DOHH2 (cell line): ENCODE measurements at regions not wholly inside any gene's neighbourhood (a gene's known extent, or its start where the extent isn't known, plus 50 kb on each side); places are given as distances from the start of the nearest gene placed in this dataset.
A peak's percentile ranks its signal among the peaks of the same experiment; 100 is the strongest.
"Not testable (repeated sequence)": the region's sequence is repeated elsewhere in the genome, so short reads cannot be mapped to it uniquely, and the experiment has no call there.

Experiments
- H3F3A ChIP-seq: fragments of 200-600 bp; sonication (generic), shearing (Covaris generic); 2 replicates; pipeline ENCODE4 v1.6.0; 2016; ENCODE audit warnings: antibody characterized with exemption, mild to moderate bottlenecking; ENCODE audit not compliant: control insufficient read depth, insufficient read depth
- H3K27ac ChIP-seq: fragments of 200-600 bp; sonication (generic); 2 replicates; pipeline ENCODE4 v1.5.1; 2014; ENCODE audit warnings: low read depth, mild to moderate bottlenecking, low read length, moderate library complexity
- H3K27me3 ChIP-seq: fragments of 200-600 bp; sonication (generic); 2 replicates; pipeline ENCODE4 v1.6.1; 2014; ENCODE audit warnings: mild to moderate bottlenecking, low read length, mixed read lengths; ENCODE audit not compliant: control insufficient read depth
- H3K36me3 ChIP-seq: fragments of 200-600 bp; sonication (generic); 2 replicates; pipeline ENCODE4 v1.6.1; 2014; ENCODE audit warnings: mild to moderate bottlenecking, low read length, moderate library complexity, mixed read lengths; ENCODE audit not compliant: control insufficient read depth
- H3K4me1 ChIP-seq: fragments of 200-600 bp; sonication (generic); 2 replicates; pipeline ENCODE4 v1.6.1; 2014; ENCODE audit warnings: mild to moderate bottlenecking, low read length, mixed read lengths; ENCODE audit not compliant: control insufficient read depth
- H3K4me2 ChIP-seq: fragments of 200-600 bp; sonication (generic); 2 replicates; pipeline ENCODE4 v1.6.0; 2014; ENCODE audit warnings: mild to moderate bottlenecking, low read length, moderate library complexity
- H3K4me3 ChIP-seq: fragments of 200-600 bp; sonication (generic); 2 replicates; pipeline ENCODE4 v1.5.1; 2014; ENCODE audit warnings: mild to moderate bottlenecking, low read length, mixed read lengths
- H3K79me2 ChIP-seq: fragments of 200-600 bp; sonication (generic); 2 replicates; pipeline ENCODE4 v1.6.1; 2014; ENCODE audit warnings: mild to moderate bottlenecking, low read length, mixed read lengths; ENCODE audit not compliant: control insufficient read depth
- H3K9me2 ChIP-seq: fragments of 200-600 bp; sonication (generic); replicated peaks from 2 replicates; pipeline ENCODE4 v1.6.1; 2014; ENCODE audit warnings: mild to moderate bottlenecking, low read length, mixed read lengths; ENCODE audit not compliant: control insufficient read depth
- H3K9me3 ChIP-seq: fragments of 200-600 bp; sonication (generic); 2 replicates; pipeline ENCODE4 v1.6.1; 2014; ENCODE audit warnings: antibody characterized with exemption, low read length, mixed read lengths; ENCODE audit not compliant: control insufficient read depth, insufficient read depth
- H4K20me1 ChIP-seq: fragments of 200-600 bp; sonication (generic); 2 replicates; pipeline ENCODE4 v1.6.0; 2014; ENCODE audit warnings: low read depth, mild to moderate bottlenecking, antibody characterized with exemption, low read length, moderate library complexity; ENCODE audit not compliant: control insufficient read depth, insufficient read depth
- EZH2phosphoT487 ChIP-seq: fragments of 200-600 bp; sonication (generic); IDR thresholded peaks from 2 replicates; pipeline ENCODE4 v1.6.1; 2017; ENCODE audit warnings: borderline replicate concordance, mild to moderate bottlenecking, antibody characterized with exemption, low read length, moderate library complexity, mixed read lengths
- TF ChIP-seq, protein P1 (sequence below): fragments of 200-600 bp; sonication (generic); IDR thresholded peaks from one replicate; pipeline ENCODE4 v1.5.1; 2014; ENCODE audit warnings: antibody characterized with exemption, mild to moderate bottlenecking, low read depth, low read length; ENCODE audit not compliant: poor library complexity, severe bottlenecking

DNA sequence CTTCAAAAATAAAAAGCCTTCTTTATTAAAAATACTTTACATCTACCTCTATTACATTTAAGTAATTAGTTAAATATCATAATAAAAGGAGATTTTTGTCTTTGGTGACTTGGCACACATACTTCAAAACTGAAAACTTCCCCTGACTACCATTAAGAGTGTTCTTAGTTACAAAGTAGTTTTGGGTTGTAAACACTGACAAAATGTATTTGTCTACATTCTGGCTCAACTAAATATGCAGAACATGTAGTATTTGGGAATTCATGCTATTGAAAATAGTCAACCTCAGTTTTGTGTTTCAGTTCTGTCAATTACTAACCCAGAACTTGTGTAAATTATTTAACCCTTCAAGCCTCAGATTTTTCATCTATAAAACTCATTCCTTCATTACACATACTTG, 311.5 kb downstream of the RAD51AP2 start:
- Histone ChIP-seq H3K79me2 (no peaks in the 10 kb centered on the region), H3K4me3 (no peak overlapping the region), H4K20me1 (no peaks in the 10 kb centered on the region), H3K27ac (no peak overlapping the region), H3K36me3 (peaks cover 9% of the 10 kb centered on the region), H3K4me1 (peaks cover 52% of the 10 kb centered on the region), H3K27me3 (no peaks in the 10 kb centered on the region), H3F3A (peaks cover 13% of the 10 kb centered on the region), H3K9me3 (0 out of 2 replicates have a peak, but pooled peaks cover 5% of the 10 kb centered on the region), H3K9me2 (no peaks in the 10 kb centered on the region), H3K4me2 (no peak overlapping the region)
- no peak for TF ChIP-seq EZH2phosphoT487
- TF ChIP-seq, protein P1, sequence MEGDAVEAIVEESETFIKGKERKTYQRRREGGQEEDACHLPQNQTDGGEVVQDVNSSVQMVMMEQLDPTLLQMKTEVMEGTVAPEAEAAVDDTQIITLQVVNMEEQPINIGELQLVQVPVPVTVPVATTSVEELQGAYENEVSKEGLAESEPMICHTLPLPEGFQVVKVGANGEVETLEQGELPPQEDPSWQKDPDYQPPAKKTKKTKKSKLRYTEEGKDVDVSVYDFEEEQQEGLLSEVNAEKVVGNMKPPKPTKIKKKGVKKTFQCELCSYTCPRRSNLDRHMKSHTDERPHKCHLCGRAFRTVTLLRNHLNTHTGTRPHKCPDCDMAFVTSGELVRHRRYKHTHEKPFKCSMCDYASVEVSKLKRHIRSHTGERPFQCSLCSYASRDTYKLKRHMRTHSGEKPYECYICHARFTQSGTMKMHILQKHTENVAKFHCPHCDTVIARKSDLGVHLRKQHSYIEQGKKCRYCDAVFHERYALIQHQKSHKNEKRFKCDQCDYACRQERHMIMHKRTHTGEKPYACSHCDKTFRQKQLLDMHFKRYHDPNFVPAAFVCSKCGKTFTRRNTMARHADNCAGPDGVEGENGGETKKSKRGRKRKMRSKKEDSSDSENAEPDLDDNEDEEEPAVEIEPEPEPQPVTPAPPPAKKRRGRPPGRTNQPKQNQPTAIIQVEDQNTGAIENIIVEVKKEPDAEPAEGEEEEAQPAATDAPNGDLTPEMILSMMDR = no peak

DNA sequence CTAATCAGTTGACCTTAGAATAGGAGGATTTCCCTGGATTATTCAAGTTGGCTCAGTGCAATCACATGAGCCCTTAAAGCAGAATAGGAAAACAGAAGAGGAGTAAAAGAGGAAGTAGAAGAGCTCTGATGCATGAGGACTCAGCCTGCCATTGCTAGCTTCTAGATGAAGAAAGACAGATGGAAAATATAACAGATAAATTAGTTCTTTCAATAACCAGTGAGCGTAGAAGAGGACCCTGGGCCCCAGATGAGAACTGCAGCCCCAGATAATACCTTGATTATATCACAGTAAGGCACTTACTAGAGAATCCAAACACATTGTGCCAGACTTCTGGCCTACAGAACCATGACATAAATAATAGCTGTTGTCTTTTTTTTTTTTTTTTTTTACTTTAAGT, 314.0 kb downstream of the RAD51AP2 start:
- Histone ChIP-seq H3K4me1 (peaks cover 66% of the 10 kb centered on the region), H3K4me2 (peak overlapping the region; percentile 51), H3K27ac (peak overlapping the region; percentile 88), H3K4me3 (peak overlapping the region; percentile 35), H3F3A (peaks cover 10% of the 10 kb centered on the region), H3K36me3 (peaks cover 11% of the 10 kb centered on the region)
- H3K79me2 ChIP-seq, H4K20me1 ChIP-seq, H3K9me3 ChIP-seq, H3K9me2 ChIP-seq, H3K27me3 ChIP-seq: not testable (repeated sequence)

DNA sequence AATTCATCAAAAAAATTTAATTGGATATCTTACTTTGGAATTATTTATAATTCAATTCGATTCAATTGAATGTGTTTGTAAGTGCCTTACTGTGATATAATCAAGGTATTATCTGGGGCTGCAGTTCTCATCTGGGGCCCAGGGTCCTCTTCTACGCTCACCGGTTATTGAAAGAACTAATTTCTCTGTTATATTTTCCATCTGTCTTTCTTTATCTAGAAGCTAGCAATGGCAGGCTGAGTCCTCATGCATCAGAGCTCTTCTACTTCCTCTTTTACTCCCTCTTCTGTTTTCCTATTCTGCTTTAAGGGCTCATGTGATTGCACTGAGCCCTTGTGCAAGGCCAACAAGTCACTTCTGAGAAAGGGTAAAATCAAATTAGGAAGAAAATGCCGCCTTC, 315.6 kb downstream of the RAD51AP2 start:
- H4K20me1 ChIP-seq, H3K9me3 ChIP-seq, H3K79me2 ChIP-seq, H3K27me3 ChIP-seq, H3K9me2 ChIP-seq: not testable (repeated sequence)
- Histone ChIP-seq H3K27ac (peak overlapping the region; percentile 88), H3K4me3 (peak overlapping the region; percentile 34), H3F3A (peaks cover 10% of the 10 kb centered on the region), H3K4me2 (peak overlapping the region; percentile 51), H3K36me3 (peaks cover 11% of the 10 kb centered on the region), H3K4me1 (peaks cover 69% of the 10 kb centered on the region)

DNA sequence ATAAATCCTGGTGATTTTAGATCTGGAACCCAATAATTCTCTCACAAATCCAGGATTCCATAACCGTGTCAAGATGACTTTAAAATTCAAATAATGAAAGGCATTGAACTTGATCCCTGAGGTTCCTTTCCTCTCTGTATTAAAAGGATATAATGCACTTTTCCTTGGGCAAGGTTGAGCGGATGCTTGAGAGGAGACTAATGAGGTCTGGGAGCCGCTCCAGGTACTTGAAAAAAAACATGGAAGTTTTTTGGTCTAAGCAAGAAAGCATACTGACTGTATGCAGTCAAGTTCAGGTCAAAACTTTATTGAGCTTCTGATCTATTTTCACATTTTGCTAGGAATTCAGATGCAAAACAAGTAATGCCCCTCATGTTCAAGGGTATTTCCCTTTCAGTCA, 318.5 kb downstream of the RAD51AP2 start:
- H3F3A ChIP-seq = peaks cover 10% of the 10 kb centered on the region
- no peaks in the 10 kb centered on the region for H3K9me3 ChIP-seq
- no peak overlapping the region for H3K27ac ChIP-seq
- peaks cover 7% of the 10 kb centered on the region for H3K36me3 ChIP-seq
- H3K79me2 ChIP-seq = no peaks in the 10 kb centered on the region
- TF ChIP-seq, protein P1 = no peak
- no peak for TF ChIP-seq EZH2phosphoT487
- no peaks in the 10 kb centered on the region for H3K9me2 ChIP-seq
- H4K20me1 ChIP-seq = no peaks in the 10 kb centered on the region
- no peaks in the 10 kb centered on the region for H3K27me3 ChIP-seq
- no peak overlapping the region for H3K4me2 ChIP-seq
- H3K4me3 ChIP-seq = no peak overlapping the region
- H3K4me1 ChIP-seq = peaks cover 49% of the 10 kb centered on the region
